Neutrophil (primary cell): ENCODE measurements at regions not wholly inside any gene's neighbourhood (a gene's known extent, or its start where the extent isn't known, plus 50 kb on each side); places are given as distances from the start of the nearest gene placed in this dataset.

Source experiments
- H3K27ac ChIP-seq: fragments of 200-600 bp; sonication (generic); 2 replicates; pipeline ENCODE4 v1.5.1; 2016; ENCODE audit warnings: mild to moderate bottlenecking, moderate library complexity
- H3K27me3 ChIP-seq: fragments of 200-600 bp; sonication (generic); 2 replicates; pipeline ENCODE4 v1.6.0; 2016; ENCODE audit warnings: mild to moderate bottlenecking
- H3K36me3 ChIP-seq: fragments of 200-600 bp; sonication (generic); 2 replicates; pipeline ENCODE4 v1.5.1; 2017
- H3K4me1 ChIP-seq, 2 experiments: fragments of 200-600 bp in 1 of 2; sonication (generic) in 1 of 2; 1 replicate in 1 of 2; 2 replicates in 1 of 2; pipeline versions ENCODE4 v1.5.1 to v1.6.1; 2013 to 2016; ENCODE audit warnings: low read depth in 1 of 2, low read length in 1 of 2, mild to moderate bottlenecking in 1 of 2, moderate library complexity in 1 of 2; ENCODE audit not compliant: control insufficient read depth in 1 of 2, insufficient read depth in 1 of 2
- H3K4me3 ChIP-seq, 2 experiments: fragments of 200-600 bp in 1 of 2; sonication (generic) in 1 of 2; 1 replicate in 1 of 2; 2 replicates in 1 of 2; pipeline ENCODE4 v1.5.1; 2013 to 2016; ENCODE audit warnings: low read depth in 1 of 2, low read length in 1 of 2, mild to moderate bottlenecking in 1 of 2, moderate library complexity in 1 of 2
- H3K9me3 ChIP-seq: fragments of 200-600 bp; sonication (generic); 2 replicates; pipeline ENCODE4 v1.5.1; 2016
- CTCF ChIP-seq: fragments of 200-600 bp; sonication (generic); IDR thresholded peaks from 2 replicates; pipeline ENCODE4 v1.5.1; 2016; ENCODE audit warnings: antibody characterized with exemption

GRCh38 chr2:221283896-221284545, 288.1 kb downstream of the EPHA4 start:
- no peaks in the 10 kb centered on the region for H3K4me1 ChIP-seq
- no peaks in the 10 kb centered on the region for H3K36me3 ChIP-seq
- H3K9me3 ChIP-seq = no peaks in the 10 kb centered on the region
- H3K27ac ChIP-seq = no peak overlapping the region
- H3K27me3 ChIP-seq = no peaks in the 10 kb centered on the region
- TF ChIP-seq CTCF = no peak
- H3K4me3 ChIP-seq = no peak overlapping the region

- TF ChIP-seq CTCF = no peak
- Histone ChIP-seq H3K36me3 (no peaks in the 10 kb centered on the region), H3K27me3 (no peaks in the 10 kb centered on the region), H3K4me1 (no peaks in the 10 kb centered on the region), H3K4me3 (no peak overlapping the region), H3K9me3 (no peaks in the 10 kb centered on the region), H3K27ac (no peak overlapping the region)
Measured at GRCh38 chr2:221285148-221285547, 287.0 kb downstream of the EPHA4 start.

GRCh38 chr2:221286406-221286805, 285.7 kb downstream of the EPHA4 start:
- TF ChIP-seq CTCF = no peak
- H3K9me3 ChIP-seq = no peaks in the 10 kb centered on the region
- H3K27me3 ChIP-seq = no peaks in the 10 kb centered on the region
- H3K4me1 ChIP-seq = no peaks in the 10 kb centered on the region
- H3K27ac ChIP-seq = no peak overlapping the region
- no peaks in the 10 kb centered on the region for H3K36me3 ChIP-seq
- H3K4me3 ChIP-seq = no peak overlapping the region

GRCh38 chr2:221289389-221289788, 282.7 kb downstream of the EPHA4 start:
- TF ChIP-seq CTCF = no peak
- H3K4me3 ChIP-seq = no peak overlapping the region
- no peaks in the 10 kb centered on the region for H3K27me3 ChIP-seq
- no peaks in the 10 kb centered on the region for H3K9me3 ChIP-seq
- no peaks in the 10 kb centered on the region for H3K4me1 ChIP-seq
- no peaks in the 10 kb centered on the region for H3K36me3 ChIP-seq
- H3K27ac ChIP-seq = no peak overlapping the region

- TF ChIP-seq CTCF = no peak
- Histone ChIP-seq H3K4me3 (no peak overlapping the region), H3K9me3 (no peaks in the 10 kb centered on the region), H3K36me3 (no peaks in the 10 kb centered on the region), H3K27ac (no peak overlapping the region), H3K27me3 (no peaks in the 10 kb centered on the region), H3K4me1 (no peaks in the 10 kb centered on the region)
Measured at GRCh38 chr2:221289846-221290245, 282.3 kb downstream of the EPHA4 start.
